ENCODE measurements at regions not wholly inside any gene's neighbourhood (a gene's known extent, or its start where the extent isn't known, plus 50 kb on each side); places are given as distances from the start of the nearest gene placed in this dataset.

DNA sequence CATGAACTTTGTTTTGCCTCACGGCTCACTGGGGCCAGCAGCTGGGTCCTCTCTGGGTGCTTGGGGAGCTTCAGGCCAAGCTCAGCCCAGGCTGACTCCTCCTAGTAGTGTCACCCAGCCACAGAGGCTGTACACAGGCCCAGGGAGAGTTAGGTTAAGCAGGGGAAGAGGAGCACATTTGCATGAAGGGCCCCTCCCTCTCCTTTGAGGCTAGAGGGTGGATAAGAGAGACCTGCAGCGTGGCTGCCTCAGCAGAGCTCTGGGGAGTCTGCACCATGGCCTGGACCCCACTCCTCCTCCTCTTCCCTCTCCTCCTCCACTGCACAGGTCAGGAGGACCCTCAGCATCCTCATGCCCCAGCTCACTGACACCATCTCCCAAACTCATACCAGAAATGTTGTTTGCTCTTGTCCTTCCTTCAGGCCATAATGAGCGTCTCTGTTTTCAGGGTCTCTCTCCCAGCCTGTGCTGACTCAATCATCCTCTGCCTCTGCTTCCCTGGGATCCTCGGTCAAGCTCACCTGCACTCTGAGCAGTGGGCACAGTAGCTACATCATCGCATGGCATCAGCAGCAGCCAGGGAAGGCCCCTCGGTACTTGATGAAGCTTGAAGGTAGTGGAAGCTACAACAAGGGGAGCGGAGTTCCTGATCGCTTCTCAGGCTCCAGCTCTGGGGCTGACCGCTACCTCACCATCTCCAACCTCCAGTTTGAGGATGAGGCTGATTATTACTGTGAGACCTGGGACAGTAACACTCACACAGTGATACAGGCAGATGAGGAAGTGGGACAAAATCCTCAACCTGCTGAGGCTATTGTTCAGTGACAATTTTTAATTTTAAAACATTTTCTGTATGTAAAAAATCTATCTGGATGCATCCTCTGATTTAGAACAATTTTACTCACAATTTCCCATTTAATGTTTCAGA is 82.4 kb upstream of the VPREB1 start:
- TF ChIP-seq CTCF (IDR thresholded peaks at IDR 0.05): no peak
- no peak for TF ChIP-seq POLR2A (IDR thresholded peaks at IDR 0.05)

Measured in Peyer's patch (tissue), 4 donors.